ENCODE measurements at regions not wholly inside any gene's neighbourhood (a gene's known extent, or its start where the extent isn't known, plus 50 kb on each side); places are given as distances from the start of the nearest gene placed in this dataset.

DNA sequence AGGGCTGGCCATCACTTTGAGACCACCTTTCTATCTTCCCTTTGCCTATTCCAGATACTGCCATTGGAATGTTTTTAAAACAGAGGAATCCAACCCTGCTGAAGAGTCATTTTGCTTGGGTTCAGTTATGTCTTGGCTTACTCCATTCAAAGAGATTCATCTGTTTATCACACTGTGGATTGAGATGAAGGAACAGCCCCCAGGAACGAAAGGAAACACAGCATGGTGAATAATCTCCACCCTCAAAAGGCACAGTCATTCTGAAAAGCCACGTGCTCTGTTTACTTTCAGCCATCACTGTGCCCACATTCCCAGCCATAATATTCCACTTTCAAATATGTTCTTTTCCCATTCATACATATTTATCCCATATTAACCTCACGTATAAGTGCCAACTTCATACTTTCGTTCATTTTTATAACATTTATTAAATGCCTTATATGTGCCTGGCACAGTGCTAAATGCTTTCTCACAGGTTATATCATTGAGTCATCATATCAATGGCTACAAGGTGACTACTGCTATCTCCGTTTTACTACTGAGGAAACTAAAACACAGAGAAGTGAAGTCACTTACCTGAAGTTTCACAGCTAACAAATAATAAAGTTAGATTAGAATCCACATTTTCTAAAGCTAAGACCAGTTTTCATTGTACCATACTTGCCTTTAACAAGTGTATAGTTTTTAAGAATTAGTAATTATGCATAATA is 143.6 kb downstream of the OSR1 start:
- Histone ChIP-seq H3K79me2 (no peaks in the 10 kb centered on the region), H3K4me2 (ENCODE audit: low read length) (no peak overlapping the region), H3K4me1 (no peaks in the 10 kb centered on the region), H2AFZ (no peak overlapping the region), H3K9me3 (ENCODE audit: control insufficient read depth, low read length) (no peaks in the 10 kb centered on the region), H3K36me3 (ENCODE audit: control insufficient read depth, insufficient read depth, low read length) (no peaks in the 10 kb centered on the region), H3K9ac (no peak overlapping the region), H3K4me3 (ENCODE audit: low read depth, low read length) (no peak overlapping the region), H3K27ac (no peak overlapping the region), H3K27me3 (ENCODE audit: control insufficient read depth, insufficient read depth, low read length) (no peaks in the 10 kb centered on the region)
- no peak for TF ChIP-seq CTCF (IDR thresholded peaks at IDR 0.05)

- Histone ChIP-seq H3K36me3 (ENCODE audit: control insufficient read depth, insufficient read depth, low read length) (no peaks in the 10 kb centered on the region), H3K27ac (no peak overlapping the region), H2AFZ (no peak overlapping the region), H3K79me2 (no peaks in the 10 kb centered on the region), H3K27me3 (ENCODE audit: control insufficient read depth, insufficient read depth, low read length) (no peaks in the 10 kb centered on the region), H3K9ac (no peak overlapping the region), H3K9me3 (ENCODE audit: control insufficient read depth, low read length) (no peaks in the 10 kb centered on the region), H3K4me1 (no peaks in the 10 kb centered on the region), H3K4me3 (ENCODE audit: low read depth, low read length) (no peak overlapping the region), H3K4me2 (ENCODE audit: low read length) (no peak overlapping the region)
- no peak for TF ChIP-seq CTCF (IDR thresholded peaks at IDR 0.05)
Measured at GRCh38 chr2:19209575-19210341, 148.7 kb downstream of the OSR1 start.

DNA sequence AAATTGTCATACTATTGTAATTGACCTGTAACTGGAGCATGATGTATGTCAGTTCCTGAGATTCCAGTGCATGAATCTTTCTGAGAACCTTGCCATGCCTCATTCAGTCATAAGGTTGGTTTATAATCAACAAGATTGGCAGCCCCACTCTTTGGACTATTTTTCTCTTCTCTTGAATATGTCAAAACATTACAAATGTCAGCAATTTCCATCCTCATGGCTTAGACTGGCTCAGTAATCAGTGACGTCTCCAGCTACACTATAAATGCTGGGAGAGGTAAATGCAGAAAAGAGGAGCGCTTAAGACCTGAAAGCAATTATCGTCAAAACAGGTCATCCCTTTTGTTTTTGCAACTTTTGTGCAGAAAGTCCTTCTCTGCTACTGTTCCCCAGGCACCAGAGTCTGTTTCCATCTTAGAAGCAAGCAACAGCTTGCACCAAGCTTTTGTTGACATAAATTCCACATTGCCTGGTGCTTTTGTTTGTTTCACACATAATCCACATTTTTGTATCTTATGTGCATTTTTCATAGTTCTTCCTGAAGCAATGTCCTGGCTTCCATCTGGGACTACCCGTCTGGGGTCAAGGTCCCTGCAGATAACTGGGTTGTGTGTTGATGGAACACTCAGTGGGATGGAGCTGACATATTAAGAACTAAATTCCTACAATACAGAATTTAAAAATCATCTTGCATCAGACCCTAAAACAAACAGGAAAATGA is 149.8 kb downstream of the OSR1 start:
- no peaks in the 10 kb centered on the region for H3K79me2 ChIP-seq
- no peaks in the 10 kb centered on the region for H3K9me3 ChIP-seq (ENCODE audit: control insufficient read depth, low read length)
- H3K27me3 ChIP-seq (ENCODE audit: control insufficient read depth, insufficient read depth, low read length): no peaks in the 10 kb centered on the region
- H3K4me3 ChIP-seq (ENCODE audit: low read depth, low read length): no peak overlapping the region
- TF ChIP-seq CTCF (IDR thresholded peaks at IDR 0.05): no peak
- H3K36me3 ChIP-seq (ENCODE audit: control insufficient read depth, insufficient read depth, low read length): no peaks in the 10 kb centered on the region
- no peak overlapping the region for H2AFZ ChIP-seq
- H3K4me2 ChIP-seq (ENCODE audit: low read length): no peak overlapping the region
- no peak overlapping the region for H3K9ac ChIP-seq
- no peaks in the 10 kb centered on the region for H3K4me1 ChIP-seq
- H3K27ac ChIP-seq: no peak overlapping the region

DNA sequence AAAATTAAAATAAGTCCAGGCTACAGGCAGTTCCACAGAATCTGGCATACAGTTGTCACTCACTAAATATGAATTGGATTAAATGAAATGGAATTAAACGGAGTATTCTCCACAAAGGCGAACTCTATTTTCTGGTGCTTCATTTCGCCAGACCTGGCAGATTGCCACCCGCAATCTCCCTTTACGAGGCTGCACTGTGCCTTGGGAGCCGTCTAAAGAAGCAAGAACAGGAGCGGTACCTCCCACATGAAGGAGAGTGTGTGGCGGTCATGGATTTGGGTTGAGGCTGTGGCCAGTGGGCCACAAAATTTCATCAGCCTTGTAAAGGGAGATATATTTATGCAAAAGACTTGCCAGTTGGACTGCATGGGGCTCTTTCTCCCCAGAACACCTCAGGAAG is 151.0 kb downstream of the OSR1 start:
- H3K9me3 ChIP-seq (ENCODE audit: control insufficient read depth, low read length): no peaks in the 10 kb centered on the region
- TF ChIP-seq CTCF (IDR thresholded peaks at IDR 0.05): no peak
- H3K79me2 ChIP-seq: no peaks in the 10 kb centered on the region
- no peak overlapping the region for H3K4me3 ChIP-seq (ENCODE audit: low read depth, low read length)
- no peaks in the 10 kb centered on the region for H3K4me1 ChIP-seq
- H3K27me3 ChIP-seq (ENCODE audit: control insufficient read depth, insufficient read depth, low read length): no peaks in the 10 kb centered on the region
- H3K27ac ChIP-seq: no peak overlapping the region
- H3K9ac ChIP-seq: no peak overlapping the region
- H3K36me3 ChIP-seq (ENCODE audit: control insufficient read depth, insufficient read depth, low read length): no peaks in the 10 kb centered on the region
- no peak overlapping the region for H3K4me2 ChIP-seq (ENCODE audit: low read length)
- H2AFZ ChIP-seq: no peak overlapping the region

All from parathyroid adenoma (tissue), 2 donors.